HG03354 (cell line): ENCODE measurements at regions not wholly inside any gene's neighbourhood (a gene's known extent, or its start where the extent isn't known, plus 50 kb on each side); places are given as distances from the start of the nearest gene placed in this dataset.
"Not testable (repeated sequence)": the region's sequence is repeated elsewhere in the genome, so short reads cannot be mapped to it uniquely, and the experiment has no call there.

Experiments
- ATAC-seq: cut with Tn5 transposase; IDR thresholded peaks from one replicate; pipeline ENCODE4 v1.9.1; 2021; ENCODE audit warnings: mild to moderate bottlenecking; ENCODE audit not compliant: unreplicated experiment, poor library complexity, severe bottlenecking

GRCh38 chr18:39302481-39302880 lies 1736.9 kb upstream of the CELF4 start:
- ATAC-seq: no peak

GRCh38 chr18:39299152-39299551 lies 1733.6 kb upstream of the CELF4 start:
- no peak for ATAC-seq

DNA sequence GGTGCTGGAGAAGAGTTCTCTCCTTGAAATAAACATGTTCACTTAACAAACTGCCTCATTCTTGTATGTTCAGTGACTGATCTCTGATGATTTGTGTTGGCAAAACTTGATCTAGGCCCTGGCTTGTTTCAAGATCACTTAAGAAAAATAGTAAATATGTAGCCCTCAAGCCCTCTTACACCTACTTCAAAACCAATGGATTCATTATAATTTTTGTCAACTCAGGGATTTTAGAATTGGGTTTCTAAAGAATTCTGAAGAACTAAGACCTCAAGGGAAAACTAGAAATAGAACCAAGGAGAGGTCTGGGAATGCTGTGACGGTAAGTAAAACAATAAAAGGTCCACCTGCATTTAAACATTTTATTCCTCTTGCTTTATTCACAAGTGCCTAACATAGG lies 1731.6 kb upstream of the CELF4 start:
- no peak for ATAC-seq

GRCh38 chr18:39296293-39296888 lies 1730.8 kb upstream of the CELF4 start:
- no peak for ATAC-seq

- ATAC-seq: no peak
Measured at GRCh38 chr18:39276764-39277163, 1711.2 kb upstream of the CELF4 start.

DNA sequence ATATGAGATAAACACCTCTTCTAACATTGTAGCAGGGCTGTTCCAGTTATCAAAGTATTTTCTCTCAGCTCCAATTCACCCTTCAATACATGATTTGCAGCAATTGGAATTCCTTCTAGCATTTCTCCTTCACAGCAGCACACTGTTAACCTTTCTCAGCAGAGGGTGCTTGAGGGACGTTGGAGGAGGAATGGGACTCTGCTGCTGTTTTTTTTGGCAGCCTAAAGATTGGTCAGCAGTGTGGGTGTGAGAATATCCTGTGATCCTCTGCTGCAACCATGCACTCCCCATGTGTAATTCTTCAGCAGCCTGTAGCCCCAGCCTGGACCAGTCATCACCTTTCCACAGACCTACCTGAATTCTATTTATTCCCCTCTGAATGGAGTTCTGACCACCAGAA lies 1708.9 kb upstream of the CELF4 start:
- no peak for ATAC-seq

DNA sequence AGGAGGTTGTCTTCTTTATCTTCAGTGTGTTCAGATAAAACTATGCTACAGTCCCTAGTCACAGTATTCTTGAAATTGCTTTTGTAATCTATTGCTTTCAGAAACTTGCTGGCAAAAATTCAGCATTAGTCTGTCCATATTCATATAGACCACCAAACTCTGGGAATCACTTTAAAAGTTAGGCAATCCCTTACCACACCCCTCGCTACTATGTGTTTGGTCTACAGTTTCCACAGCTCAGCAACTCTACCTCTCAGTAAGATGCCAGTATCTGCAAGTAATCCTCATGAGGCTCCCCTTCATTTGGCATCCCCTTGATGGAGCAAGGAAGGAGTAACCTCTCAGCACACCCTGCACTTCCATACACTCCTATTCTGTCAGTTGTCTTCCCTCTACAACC lies 1706.6 kb upstream of the CELF4 start:
- ATAC-seq: no peak

DNA sequence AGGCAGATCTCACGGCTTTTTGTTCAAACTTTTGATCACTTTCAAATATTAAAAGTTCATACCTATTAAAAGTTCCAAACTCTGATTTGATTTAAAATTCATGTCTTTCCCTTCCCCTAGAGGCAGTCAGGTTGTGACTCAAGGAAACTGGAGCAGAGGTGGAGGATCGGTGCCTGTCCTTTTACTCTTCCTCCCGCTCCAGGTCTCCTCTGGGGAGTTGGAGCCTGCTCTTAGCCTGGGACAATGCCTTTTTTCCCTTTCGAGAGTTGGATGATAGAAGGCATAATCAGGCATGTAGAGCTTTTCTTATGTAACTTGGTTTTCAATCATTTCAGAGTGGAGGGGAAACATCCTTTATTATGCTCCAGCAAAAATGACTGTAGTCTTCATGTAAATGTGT lies 1706.1 kb upstream of the CELF4 start:
- no peak for ATAC-seq

DNA sequence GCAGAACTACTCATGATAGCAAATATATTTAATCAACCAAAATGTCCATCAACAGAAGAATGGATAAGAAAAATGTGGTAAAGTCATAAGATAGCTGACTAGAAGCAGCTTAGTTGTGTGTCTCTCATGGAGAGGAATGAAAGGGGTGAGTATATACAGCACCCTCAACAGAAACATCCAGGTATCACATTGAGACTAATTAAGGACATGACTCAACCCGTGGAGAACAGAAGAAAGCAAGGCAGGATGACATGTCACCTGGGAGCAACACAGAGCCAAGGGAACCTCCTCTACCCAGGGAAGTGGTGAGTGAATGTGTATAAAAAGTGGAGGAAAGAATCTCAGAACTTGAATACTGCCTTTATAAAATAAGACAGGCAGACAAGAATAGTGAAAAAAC lies 1695.0 kb upstream of the CELF4 start:
- ATAC-seq: no peak

DNA sequence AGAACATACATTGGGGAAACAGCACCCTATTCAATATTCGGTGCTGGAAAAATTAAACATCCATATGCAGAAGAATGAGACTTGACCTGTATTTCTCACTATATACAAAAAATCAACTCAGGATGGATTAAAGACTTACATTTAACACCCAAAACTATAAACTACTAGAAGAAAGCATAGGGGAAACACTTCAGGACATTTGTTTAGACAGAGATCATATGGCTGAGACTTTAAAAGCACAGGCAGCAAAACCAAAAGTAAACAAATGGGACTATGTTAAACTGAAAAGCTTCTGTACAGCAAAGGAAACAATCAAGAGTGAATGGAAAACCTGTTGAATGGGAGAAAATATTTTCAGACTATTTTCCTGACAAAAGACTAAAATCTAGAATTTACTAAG lies 1694.1 kb upstream of the CELF4 start:
- ATAC-seq: no peak

DNA sequence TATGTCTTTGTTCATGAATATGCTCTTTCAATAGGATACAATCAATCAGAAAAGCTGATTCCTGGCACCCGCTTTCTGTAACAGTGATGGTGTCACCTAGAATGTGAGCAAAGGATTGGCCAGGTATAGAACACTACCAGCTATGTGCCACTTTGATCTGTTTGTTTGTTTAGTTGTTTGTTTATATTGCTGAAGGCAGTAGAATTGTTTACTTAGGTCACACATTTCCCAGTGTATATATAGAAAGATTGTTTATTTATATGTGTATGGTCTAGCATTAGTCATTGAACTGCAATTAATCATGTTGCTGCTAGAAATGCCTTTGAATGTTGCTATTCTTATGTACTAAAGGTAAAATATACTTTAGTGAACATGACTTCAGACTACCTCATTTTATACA lies 1678.6 kb upstream of the CELF4 start:
- ATAC-seq: no peak

GRCh38 chr18:39241534-39241933 lies 1675.9 kb upstream of the CELF4 start:
- ATAC-seq: no peak

- ATAC-seq: no peak
Measured at GRCh38 chr18:39238981-39239660, 1673.5 kb upstream of the CELF4 start.

DNA sequence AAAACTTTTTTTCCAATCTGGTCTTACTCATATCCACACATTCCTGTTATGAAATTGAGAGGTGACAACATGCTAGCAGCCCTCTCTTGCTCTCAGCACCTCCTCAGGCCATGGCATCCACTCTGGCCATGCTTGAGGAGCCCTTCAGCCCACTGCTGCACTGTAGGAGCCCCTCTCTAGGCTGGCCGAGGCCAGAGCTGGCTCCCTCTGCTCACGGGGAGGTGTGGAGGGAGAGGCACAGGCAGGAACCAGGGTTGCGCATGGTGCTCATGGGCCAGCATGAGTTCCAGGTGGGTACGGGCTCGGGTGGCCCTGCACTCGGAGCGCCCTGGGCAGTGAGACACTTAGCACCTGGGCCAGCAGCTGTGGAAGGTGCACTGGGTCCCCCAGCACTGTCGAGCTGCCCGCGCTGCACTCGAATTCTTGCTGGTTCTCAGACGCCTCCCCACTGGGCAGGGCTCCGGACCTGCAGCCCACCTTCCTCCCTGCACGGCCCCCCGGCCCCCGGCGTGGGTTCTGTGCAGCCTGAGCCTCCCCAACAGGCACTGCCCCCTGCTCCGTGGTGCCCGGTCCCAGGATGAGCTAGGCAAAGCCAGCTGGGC lies 1669.6 kb upstream of the CELF4 start:
- ATAC-seq: no peak

- ATAC-seq: no peak
Measured at GRCh38 chr18:39232937-39233336, 1667.3 kb upstream of the CELF4 start.

DNA sequence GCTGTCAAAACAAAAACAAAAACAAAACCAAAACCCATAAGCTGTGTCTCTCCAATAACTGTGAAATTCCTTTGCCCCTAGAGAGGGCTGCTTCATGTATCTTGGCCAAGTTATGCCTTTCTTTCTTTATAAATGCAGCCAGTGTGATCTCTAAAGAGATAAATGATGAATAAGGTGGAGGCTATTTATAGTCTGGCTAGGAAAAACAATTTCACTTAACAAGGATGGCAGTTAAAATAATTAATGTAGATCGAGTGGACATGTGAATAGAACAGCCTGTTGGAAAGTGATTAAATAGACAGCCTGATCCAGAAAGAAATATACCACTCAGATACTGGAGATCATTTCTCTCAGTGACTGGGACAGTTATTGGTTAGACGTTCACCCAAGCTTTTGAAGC lies 1666.9 kb upstream of the CELF4 start:
- ATAC-seq: no peak

DNA sequence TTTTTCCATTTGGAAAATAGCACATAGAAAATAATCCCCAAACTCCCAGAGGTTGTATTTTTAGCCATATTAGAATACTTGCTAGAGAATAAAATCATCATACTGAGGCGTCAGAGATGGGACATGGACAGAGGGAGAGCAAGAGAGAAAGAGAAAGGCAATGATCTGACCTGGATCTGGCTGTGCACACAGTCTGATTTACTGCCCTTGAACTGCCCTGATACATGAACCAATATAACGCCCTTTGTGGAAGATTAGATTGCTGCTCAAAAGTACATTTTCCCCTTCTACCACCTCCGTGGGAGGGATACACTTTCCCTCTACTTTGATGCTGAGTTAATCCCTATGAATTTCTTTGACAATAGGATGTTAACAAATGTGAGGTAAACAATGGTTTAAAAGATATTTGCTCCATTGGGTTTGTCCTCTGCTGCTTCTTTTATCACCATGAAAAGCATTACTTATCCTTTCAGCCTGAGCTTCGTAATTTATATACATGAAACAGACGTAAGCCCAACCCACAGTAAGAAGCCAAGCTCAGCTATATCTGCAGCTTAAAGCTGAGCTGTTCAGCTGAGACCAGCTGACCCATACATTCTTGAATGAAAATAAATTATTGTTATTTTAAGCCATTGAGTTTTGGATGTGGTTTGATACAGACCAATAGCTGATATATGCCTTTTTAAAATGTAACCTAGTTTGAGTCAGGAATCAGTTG lies 1664.6 kb upstream of the CELF4 start:
- no peak for ATAC-seq

- not testable (repeated sequence) for ATAC-seq
Measured at GRCh38 chr18:39227769-39228168, 1662.2 kb upstream of the CELF4 start.

DNA sequence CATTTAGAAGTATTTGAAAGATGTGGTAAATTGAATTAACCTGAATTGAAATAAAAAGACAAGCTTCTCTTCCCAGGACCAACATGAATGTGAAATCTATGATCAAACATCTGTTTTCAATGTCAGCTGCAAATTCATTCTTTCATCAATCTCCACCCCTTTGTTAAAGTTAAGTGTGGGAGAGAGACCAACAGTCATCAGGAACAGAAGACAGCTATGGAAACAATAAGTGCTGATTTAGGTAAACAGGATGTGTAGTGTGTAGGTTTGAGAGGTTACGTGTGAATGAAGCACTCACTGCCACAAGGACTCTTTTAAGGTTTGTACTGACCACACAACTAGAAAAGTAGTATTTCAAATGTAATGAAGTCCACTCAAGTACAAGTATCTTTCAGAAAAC lies 1659.8 kb upstream of the CELF4 start:
- ATAC-seq: no peak

GRCh38 chr18:39223283-39223682 lies 1657.7 kb upstream of the CELF4 start:
- no peak for ATAC-seq

GRCh38 chr18:39215920-39216319 lies 1650.3 kb upstream of the CELF4 start:
- no peak for ATAC-seq
